Right hindlimb (tissue), 1 donor: ENCODE measurements at regions not wholly inside any gene's neighbourhood (a gene's known extent, or its start where the extent isn't known, plus 50 kb on each side); places are given as distances from the start of the nearest gene placed in this dataset.

Source experiments
- DNase-seq: peaks from one replicate; pipeline ENCODE4 v3.0.0-alpha.2; 2018

DNA sequence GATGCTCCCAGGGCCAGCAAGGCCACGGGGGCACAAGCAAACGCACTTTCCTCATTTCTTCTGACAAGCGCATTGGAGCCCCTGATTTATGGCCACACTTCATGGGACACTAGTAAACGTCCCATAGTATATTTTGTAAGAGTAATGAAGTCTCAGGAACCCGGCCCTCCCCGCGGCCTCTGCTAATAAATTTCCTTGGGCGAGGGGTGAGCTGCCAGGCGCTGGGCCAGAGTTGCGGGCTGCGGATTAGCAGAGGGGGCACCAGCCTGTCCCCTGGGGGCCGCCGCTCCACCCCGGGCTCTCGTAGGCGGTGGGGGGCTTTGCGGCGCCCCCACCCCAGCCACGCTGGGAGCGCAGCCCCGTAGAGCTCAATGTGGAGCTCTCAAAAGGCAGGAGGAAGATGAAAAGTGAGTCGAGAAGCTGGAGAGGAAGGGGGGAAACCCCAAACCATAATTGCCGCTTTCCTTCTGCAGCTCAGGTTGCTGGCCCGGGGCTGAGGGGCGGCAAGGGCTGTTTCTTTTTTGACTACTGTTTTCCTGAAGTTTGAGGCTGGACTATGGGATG lies 173.6 kb downstream of the CDC5L start:
- DNase-seq: peak; percentile 51

DNA sequence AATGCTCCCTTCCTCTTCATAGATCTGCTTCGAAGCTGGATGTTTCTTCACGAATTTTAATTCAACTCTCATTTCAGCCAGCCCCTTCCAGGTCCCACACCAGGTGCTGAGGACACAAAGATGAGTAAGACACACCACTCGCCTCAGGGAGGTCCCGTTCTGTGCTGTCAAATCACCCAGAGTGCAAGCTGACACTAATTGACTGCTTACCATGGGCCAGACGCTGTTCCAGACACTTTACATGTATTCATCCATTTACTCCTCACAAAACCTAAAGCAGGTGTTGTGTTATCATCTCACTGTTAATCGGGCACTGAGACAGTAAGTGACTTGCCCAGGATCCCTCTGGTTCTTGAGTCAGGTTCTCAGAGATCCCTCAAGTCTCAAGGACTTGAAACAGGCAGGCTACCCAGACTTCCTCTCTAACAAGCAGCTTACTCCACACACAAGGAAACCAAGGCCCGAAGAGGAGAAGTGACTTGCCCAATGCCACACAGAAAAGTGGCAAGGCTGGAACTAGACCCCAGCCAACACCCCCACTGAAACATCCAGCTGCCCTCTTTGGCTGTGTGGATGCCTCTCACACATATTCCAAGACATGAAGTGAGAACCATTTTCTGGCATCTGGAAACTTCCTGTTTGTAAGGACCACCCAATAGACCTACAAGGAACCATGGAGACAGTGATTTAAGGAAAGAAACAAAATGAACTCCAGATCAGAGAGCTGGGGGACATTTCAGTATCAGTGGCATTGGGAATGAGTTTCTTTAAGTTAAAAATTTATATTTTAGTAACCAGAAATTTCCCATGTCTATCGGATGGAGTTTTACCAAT lies 174.5 kb downstream of the CDC5L start:
- DNase-seq: no peak

GRCh38 chr6:44563397-44563796 lies 175.9 kb downstream of the CDC5L start:
- peak; percentile 46 for DNase-seq

- DNase-seq: peak; percentile 54
These were observed 177.5 kb downstream of the CDC5L start for GRCh38 chr6:44564906-44565524.

DNA sequence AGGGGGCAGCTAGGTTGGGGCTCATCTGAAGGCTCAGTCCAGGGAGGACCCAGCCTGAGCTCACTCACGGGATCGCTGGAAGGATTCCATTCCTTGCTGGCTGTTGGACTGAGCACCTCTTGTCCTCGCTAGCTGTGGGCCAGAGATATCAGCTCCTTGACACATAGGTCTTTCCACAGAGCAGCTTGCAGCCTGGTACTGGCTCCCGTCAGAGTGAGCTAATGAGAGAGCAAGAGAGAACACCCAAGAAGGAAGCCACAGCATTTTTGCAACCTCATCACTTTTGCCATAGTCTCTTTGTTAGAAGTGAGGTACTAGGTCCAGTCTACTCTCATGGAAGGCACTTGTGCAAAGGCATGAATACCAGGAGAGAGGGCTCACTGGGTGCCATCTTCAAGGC lies 179.9 kb downstream of the CDC5L start:
- no peak for DNase-seq

DNA sequence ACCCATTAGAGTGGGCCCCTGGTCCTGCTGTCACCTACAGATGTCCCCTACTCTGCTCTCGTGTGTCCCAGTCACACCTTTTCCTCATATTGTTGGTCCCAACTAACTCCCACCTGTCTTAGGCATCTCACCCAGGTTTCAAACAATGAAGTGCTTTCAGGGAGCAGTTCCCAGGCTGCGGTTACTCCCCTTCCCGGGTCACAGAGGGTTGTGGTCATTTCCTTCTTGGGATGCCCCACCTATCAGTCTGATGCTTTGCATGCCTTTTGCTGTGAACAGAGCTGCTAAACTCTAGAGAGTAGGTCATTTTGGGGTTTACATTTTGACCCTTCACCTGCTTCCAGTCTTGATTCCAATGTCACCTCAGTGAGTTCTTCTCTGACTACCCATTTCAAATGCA lies 181.6 kb downstream of the CDC5L start:
- no peak for DNase-seq

- DNase-seq: peak; percentile 84
These were observed 182.5 kb downstream of the CDC5L start for GRCh38 chr6:44569931-44570385.

- no peak for DNase-seq
These were observed 184.0 kb downstream of the CDC5L start for GRCh38 chr6:44571510-44571909.

DNA sequence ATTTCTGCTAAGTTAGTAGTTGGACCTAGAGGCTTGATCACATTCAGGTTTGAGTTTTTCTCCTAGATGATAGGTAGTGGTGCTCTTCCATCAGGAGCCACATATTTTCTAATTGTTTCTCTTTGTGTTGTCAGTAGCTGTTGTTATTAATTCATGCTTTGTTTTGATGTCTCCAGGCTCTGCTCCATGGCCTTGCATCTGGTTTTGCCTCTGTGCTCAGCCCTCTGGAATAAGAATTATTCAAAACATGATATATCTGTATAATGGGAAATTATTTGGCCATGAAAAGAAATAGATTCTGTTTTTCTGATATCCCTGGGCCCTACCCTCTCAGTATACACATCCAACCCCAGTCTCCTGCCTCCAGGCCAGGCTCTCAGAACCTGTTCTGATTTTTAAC lies 184.8 kb downstream of the CDC5L start:
- DNase-seq: no peak

GRCh38 chr6:44575644-44576043 lies 188.1 kb downstream of the CDC5L start:
- DNase-seq: no peak

DNA sequence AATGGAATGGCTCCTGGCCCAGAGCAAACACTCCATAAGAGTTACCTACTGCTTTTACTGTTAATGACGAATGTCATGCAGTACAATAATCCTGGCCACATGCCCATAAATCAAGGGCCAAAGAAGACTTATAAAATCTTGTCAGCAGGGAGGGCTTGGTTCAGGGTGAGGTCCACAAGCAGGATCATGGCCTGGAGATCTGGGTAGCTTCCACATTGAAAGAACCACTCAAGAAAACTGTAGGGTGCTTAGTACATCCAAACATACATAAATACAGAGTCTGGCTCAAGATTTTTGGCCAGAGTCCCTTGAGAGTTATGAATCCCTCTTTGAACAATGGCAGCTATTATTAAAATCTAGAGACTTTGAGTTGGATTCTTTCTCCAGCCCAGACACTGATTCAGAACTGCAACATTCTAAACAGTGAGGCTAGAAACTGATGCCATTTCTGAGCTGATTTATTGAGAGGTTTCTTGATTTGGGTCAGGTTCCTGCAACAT lies 188.7 kb downstream of the CDC5L start:
- no peak for DNase-seq

DNA sequence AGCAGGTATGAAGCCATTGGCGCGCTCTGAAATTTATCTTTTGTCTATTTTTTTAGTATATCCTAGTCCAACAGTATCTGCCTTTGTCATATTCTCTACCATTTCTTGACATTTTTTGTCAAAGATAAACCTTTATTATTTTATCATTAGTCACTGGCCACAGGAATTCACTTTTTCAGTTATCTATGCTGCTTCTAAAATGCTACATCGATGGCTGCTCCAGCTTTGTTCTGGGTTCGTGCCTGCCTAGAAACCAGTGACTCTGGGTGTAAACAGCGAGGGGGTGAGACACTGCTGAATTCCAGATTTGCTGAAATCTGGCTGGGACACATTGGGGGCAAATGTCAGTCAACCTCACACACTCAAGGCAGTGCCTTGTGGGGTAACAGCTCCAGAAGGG lies 193.4 kb downstream of the CDC5L start:
- DNase-seq: no peak

GRCh38 chr6:44582930-44583329 lies 195.4 kb downstream of the CDC5L start:
- no peak for DNase-seq

DNA sequence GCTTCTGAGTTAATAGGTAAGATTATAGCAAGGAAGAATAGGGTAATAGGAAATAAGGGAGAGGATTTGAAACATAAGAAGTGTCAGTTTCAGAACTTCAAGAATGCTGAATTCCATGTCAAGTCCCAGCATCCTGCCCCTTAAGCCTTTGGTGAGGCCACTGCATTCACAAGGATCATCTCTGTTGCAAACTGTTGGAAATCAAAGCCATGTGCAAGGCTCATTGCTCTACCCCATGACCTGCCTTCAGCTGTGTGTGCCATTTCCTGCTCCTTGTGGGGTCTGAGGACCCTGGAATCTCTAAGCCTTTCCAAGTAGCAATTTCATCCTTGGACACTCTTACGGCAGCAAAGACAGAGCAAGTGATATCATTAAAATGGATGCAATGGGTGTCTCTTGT lies 203.0 kb downstream of the CDC5L start:
- DNase-seq: no peak

DNA sequence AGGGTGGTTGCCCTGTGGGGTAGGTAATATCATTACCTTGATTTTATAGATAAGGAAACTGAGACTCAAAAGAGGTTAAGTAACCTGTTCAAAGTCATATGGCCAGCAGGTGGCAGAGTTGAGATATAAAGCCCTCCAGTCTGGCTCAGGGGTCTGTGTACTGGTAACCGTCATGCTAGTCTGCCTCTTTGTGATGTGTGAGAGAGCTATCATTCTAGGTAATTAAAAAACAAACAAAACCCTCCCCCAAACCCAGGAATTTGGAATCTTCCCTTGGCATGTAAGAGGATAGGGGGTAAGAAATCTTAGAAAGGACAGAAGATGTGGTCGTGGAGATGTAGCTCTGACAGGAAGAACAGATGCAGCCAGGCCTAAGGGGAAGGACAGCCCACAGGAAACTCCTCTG lies 206.0 kb downstream of the CDC5L start:
- DNase-seq: peak; percentile 36

DNA sequence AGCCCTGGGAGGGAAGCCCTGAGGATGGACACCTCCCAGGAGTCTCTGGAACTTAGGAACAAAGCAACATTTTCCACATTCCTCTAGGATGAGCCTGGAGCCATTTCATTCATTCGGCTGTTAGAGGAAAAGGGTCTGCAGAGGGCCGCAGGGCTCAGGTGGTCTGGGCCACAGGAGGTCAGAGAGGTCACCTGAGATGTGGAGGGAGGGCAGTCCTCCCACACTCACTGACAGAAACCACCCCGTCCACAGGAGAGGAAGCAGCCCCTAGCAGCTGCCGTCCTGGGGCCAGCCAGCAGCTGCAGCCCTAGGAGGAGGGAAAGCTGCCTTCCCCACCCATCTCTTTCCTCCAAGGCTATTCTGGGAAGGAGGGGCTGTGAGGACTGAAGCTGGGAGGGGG lies 207.0 kb downstream of the CDC5L start:
- no peak for DNase-seq

- DNase-seq: no peak
These were observed 211.2 kb downstream of the CDC5L start for GRCh38 chr6:44598679-44599078.

GRCh38 chr6:44599672-44600071 lies 212.2 kb downstream of the CDC5L start:
- DNase-seq: no peak

DNA sequence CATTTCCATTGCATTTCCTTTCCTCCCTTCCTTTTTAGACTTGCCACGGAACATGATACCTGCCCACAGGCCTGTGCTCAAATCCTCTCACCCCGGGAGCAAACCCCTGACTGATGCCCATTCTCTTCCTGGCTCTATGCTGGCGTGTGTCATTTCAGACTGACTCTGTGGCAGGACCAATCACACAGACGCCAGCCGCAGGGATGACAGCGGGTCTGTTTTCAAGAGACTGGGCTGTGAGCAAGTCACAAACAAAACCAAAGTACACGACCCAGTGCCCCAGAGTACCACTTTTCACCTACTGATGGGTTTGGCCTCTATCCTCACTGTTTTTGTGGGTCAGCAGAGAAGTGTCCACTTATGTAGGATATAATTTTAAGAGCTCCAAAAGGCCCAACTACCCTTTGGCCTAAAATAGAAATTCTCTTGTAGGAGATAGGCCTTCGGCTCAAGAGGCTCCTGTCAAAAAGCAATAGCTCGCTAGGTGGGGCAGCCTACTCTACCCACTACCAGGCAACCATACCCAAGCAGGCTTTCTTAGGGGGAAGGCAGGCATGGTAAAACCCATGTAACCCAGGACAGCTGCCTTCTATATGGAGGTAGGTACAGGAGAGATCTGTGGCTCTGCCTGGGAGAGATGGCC lies 215.7 kb downstream of the CDC5L start:
- peak; percentile 38 for DNase-seq

DNA sequence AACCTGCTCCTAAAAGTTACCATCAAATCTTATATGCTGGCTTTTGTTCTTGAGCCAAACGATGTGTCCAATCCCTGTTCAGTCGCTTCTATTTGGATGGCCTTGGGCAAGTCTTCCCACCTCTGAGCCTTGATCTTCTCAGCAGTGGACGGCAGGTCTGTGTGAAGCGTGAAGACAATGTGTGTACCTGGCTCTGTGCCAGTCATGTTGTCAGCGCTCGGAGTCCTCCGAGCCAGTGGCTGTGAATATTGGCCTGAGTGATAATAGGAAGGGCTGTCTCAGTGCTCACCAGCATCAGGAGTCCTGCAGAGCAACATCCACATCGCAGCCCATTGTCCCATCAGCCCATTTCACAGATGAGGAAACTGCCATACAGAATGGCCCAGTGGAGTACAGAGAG lies 219.0 kb downstream of the CDC5L start:
- peak; percentile 33 for DNase-seq

- no peak for DNase-seq
These were observed 219.5 kb downstream of the CDC5L start for GRCh38 chr6:44606976-44607375.

GRCh38 chr6:44608175-44608574 lies 220.7 kb downstream of the CDC5L start:
- DNase-seq: no peak

DNA sequence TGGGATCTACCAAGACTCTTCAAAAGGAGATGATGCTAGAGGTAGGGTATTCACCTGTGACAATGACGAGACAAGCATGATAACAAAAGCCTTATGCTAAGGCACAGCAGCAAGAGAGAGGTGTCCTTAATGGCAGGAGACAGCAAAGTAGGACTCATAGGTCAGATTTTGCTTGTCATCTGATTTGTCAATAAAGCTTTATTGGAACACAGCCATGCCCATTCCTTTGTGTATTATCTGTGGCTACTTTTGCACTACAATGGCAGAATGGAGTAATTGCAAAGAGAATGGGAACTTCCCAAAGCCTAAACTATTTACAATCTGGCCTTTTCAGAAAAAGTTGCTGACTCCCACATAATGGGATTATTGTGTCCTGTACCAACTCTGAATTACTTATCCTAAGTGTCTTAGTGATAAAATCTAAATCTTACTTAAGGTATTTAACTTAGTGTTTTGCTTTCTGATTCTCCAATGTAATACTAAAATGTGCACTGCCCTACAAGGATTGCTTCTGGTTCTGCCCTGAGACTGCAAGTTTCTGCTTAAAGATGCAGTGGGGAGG lies 221.6 kb downstream of the CDC5L start:
- no peak for DNase-seq
